Lung microvascular endothelial cell (primary cell): ENCODE measurements at regions not wholly inside any gene's neighbourhood (a gene's known extent, or its start where the extent isn't known, plus 50 kb on each side); places are given as distances from the start of the nearest gene placed in this dataset.

ENCODE experiments used
- DNase-seq, 2 donors: peaks; one replicate each; pipeline versions ENCODE4 v3.0.0 to v3.0.0-alpha.2; 2010; ENCODE audit warnings: low read depth in 2 of 2

GRCh38 chr2:58533376-58533775 is 292.3 kb upstream of the FANCL start:
- DNase-seq = no peak

- DNase-seq = no peak
These were observed 291.5 kb upstream of the FANCL start for GRCh38 chr2:58532641-58533040.

DNA sequence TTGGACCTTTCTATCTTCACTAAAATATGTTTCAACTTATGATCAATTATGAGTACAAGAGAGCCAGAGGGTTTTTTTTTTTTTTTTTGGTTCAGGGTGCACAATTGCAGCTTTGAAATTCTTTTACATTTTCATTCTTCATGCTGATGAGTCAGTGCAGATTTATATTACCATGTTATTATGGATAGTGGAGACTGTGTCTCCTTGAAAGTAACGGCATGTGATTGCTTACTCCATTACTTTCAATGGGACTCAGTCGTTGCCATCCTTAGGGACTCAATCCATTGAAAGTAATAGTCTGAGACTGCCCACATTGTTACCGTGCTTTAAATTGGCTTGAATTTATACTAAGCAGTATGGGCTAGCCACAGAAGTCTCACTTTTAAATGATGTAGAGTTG is 286.5 kb upstream of the FANCL start:
- DNase-seq = no peak

DNA sequence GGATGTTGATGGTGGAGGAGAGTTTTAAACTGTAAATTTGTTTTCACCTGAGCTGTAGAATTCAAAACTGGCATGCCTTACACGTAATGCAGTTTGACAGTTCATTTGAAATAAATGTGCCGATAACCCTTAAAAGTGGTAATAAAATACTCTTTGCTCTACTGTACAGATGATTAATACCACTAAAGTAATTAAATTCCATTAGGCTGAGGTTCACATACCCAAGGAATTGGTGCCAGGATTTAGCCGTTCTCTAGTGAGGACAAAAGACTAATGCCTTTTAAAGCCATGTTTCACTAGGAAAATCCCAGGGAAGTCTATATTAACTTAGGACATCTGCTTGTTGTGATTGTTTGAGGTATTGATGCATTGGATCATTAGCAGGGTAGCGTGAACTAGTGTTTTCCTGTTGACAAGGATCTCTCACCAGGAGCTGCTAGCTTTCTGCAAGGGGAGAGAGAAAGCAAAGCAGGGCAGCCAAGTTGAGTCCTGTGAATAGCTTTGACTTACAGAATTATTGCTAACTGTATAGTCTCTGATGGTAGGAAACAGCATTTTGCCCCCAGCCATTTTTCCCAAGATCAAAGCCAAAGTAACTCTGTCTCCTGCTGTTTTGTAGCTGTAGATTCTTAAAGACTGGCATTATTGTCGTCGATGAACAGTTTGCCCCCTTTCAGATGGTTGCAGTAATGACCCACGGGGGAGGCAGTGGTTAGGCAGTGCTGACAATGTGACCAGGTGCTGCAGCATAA is 280.9 kb upstream of the FANCL start:
- no peak for DNase-seq

DNA sequence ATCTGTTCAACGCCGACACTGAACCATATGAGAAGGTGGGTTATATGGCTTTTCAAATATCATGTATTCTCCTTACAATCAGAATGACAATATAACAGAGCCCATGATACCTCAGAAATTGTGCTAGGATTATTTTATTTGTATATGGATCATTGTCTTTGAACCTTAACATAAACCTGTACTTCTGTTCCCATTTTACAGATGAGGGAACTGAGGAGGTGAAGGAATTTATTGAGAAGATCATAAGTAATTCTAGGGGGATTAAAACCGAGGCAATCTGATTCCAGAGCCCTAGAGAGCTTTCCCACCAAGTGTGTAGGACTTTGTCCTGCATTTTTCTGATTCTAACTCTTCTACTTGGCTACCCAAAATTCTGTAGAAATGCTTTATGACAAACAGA is 279.8 kb upstream of the FANCL start:
- no peak for DNase-seq

DNA sequence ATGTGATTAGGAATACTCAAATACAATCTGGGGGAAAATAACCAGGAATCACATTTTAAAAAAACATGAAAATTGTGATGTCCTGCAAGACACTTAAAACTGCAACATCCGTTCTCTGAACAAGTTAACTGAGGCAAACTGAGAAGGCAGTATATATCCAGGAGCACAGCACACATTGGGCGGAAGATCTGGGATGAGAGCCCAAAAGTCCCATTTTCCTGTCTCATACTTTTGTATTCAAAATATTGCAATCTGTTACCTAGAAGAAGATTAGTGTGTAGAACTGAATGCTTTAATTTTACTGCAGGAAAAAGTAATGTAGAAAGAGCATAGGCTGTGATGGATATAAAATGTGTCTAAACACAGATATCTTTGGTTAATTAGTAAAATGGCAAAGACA is 276.8 kb upstream of the FANCL start:
- no peak for DNase-seq

- no peak for DNase-seq
These were observed 275.6 kb upstream of the FANCL start for GRCh38 chr2:58516695-58517094.

DNA sequence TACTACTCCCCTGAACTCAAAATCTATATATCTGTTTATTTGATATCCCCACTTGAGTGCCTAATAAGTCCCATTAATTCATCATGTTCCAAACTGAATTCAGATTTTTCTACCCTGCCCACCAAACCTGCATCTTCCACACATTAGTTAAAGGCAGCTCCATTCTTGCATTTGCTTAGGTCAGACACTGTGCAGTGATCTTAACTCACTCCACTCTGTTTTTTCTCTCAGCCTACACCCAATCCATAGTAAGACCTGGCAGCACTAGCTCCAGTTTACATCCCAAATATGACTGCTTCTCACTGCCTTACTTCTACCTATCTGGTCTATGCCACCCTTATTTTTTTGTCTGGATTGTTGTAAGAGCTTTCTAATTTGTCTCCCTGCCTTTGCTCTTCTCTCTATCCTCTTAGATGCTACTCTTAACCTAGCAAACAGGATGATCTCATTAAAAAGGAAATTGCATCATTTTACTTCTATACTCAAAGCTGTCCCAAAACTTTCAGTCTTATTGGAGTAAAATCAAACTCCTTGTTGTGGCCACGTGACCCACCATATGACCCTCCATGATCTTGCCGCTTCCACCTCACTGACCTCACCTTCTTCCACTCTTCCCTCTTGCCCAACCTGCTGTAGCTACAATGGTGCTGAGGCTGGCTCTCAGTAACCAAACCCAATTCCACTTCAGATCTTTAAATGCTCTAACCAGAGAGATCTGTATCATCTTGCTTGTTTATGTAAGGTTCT is 274.9 kb upstream of the FANCL start:
- DNase-seq = no peak

DNA sequence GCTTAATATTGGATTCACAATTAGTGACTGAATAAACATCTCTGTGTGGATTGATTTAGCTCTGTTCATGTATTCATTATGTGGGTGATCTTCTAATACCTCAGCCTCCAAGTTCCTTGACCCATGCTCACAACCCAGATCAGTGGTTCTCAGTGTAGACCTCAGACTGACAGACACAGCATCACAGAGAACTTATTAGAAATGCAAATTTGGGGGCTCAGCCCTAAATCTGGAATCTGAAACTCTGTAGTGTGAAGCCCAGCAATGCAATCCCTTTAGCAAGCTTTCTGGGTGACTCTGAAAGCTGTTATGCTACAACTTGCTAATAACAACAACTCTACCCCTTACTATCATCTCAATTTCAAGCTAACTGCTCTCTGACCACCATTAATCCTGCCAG is 273.1 kb upstream of the FANCL start:
- DNase-seq = no peak

- DNase-seq = no peak
These were observed 271.8 kb upstream of the FANCL start for GRCh38 chr2:58512878-58513277.

DNA sequence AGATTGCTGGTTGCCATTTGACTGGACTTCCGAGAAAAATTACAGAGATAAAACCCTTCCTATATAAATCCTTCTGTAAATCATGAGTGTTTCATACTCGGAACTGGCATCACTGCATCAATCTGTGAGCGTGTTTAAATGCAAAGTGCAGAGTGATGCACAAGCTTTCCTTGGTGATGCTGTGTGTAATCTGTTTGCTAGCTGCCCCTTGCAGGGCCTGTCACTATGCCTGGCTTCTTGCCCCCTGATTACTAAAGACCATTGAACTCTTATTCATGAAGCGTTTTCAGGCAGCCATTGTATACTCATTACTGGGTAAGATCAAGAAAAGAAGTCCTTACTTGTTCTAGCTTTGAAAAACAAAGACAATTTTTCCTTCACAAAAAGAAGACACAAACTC is 266.9 kb upstream of the FANCL start:
- no peak for DNase-seq

DNA sequence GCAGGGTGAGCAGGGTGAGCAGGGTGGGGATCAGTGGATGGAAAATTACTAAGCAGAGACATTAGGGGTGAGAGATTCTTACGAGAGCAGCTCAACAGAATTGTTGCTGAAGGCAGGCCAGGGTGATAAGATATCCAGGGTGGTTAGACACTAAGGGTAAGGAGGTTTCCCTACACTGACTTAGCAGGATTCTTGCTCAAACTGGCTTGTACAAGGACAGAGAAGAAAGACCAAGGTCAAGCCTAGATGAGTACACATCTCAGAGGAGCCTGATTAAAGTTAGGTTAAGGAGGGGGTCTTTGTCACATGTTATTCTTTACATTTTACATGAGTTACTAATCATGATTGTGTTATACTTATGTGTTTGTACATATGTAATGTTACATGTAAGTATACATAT is 262.8 kb upstream of the FANCL start:
- DNase-seq = no peak

GRCh38 chr2:58502931-58503330 is 261.8 kb upstream of the FANCL start:
- no peak for DNase-seq

- DNase-seq = no peak
These were observed 260.4 kb upstream of the FANCL start for GRCh38 chr2:58501371-58502160.

DNA sequence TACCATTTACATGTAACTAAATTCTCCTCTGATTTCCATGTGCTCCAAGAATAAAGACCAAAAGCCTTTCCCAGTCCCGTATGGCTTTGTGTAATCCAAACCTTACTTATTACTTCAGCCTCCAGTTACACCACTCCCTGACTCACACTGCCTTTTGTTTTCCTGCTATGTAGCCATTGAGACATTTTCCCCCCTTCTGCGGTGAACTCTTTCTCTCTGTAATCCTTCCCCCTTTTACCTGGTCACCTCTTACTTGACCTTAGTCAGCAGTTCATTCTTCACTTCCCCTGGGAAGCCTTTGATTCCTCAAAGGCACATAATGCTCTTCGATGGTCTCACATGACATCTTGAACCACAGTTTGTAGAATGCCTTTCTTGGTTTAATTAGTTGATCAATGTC is 256.0 kb upstream of the FANCL start:
- no peak for DNase-seq

DNA sequence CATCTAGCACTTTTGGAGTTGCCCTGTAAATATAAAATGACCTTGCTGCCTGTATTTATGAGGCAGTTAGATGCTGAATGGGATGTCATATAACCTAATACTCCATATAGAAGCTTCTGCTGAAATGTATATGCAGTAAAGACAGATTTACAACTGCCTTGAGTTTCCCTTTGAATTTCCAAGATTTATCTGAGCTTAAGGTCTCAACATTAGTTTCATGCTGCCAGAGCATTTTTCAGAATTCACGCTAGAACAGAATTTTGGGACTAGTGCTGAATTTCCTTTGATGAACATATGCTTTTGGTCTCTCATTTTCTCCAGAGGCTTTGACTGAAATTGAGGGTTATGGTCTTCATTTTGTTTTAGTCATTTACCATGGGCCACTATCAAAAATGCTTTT is 254.7 kb upstream of the FANCL start:
- no peak for DNase-seq

DNA sequence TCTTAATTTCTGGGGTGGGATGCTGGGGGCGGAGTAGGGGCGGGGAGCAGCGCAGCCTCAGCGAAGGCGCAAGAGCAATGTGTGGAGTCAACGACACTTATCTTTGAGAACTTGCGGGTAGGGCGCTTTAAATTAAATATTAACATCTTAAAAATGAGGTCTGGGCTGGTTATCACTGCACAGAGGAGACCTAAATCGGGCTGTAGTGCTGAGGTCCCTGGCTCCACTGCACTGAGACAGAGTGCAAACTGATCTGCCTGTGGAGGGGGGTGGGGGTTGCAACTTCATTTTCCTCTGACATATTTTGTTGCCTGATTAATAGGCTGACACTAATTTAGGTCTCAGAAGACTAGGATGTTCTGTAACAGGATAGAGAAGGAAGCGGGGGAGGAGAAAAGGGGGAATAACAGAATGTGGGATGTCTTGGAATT is 253.0 kb upstream of the FANCL start:
- DNase-seq = no peak

GRCh38 chr2:58484629-58485028 is 243.5 kb upstream of the FANCL start:
- DNase-seq = no peak

DNA sequence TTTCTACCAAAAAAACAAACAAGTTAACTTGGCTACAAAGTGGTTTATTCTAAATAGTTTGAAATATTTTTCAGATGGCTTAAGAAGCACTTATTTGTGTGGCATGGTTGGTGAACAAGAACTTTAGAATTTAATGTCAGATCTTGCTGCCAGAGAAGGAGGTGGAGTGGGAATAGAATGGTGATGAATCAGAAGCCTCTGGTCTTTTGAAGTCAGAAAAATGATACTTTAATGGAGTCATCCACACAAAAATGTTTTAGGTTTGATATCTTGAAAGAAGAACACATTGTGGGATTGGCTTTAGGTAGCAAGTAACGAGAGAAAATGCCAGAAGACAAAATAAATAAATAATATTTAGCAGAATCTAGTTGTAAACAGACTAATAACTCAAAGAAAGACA is 243.1 kb upstream of the FANCL start:
- no peak for DNase-seq

GRCh38 chr2:58483307-58483706 is 242.2 kb upstream of the FANCL start:
- DNase-seq = no peak

GRCh38 chr2:58481670-58482069 is 240.5 kb upstream of the FANCL start:
- no peak for DNase-seq

DNA sequence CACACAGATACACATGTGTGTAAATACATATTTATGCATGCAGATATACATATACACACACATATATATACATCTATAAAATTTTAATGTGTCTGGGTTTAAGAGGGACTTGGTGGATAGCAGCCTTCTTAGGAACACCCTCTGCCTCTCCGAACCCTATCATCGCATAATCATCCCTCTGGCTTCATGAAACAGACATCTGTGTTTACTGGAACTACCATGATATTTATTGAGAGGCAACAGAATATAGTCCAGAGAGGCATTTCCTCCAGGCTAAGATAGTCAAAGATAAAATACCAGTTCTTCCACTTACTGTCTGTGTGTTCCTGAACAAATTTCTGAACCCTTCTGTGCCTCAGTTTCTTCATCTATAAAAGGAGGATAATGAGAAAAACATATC is 239.0 kb upstream of the FANCL start:
- DNase-seq = no peak
